ENCODE measurements at regions not wholly inside any gene's neighbourhood (a gene's known extent, or its start where the extent isn't known, plus 50 kb on each side); places are given as distances from the start of the nearest gene placed in this dataset.

- no peak for TF ChIP-seq CTCF (IDR thresholded peaks at IDR 0.05; ENCODE audit: low read depth, low read length)
- Histone ChIP-seq H3K36me3 (no peaks in the 10 kb centered on the region), H3K9me3 (no peaks in the 10 kb centered on the region), H3K4me1 (no peaks in the 10 kb centered on the region), H3K27me3 (no peaks in the 10 kb centered on the region), H3K4me3 (ENCODE audit: low read depth, low read length) (no peak overlapping the region)
- no peak for DNase-seq
Measured at GRCh38 chr7:156590212-156590611, 50.4 kb upstream of the RNF32 start.

GRCh38 chr7:156589808-156590207 lies 50.8 kb upstream of the RNF32 start:
- H3K36me3 ChIP-seq = no peaks in the 10 kb centered on the region
- H3K9me3 ChIP-seq = no peaks in the 10 kb centered on the region
- H3K4me1 ChIP-seq = no peaks in the 10 kb centered on the region
- H3K4me3 ChIP-seq (ENCODE audit: low read depth, low read length) = no peak overlapping the region
- DNase-seq = no peak
- no peaks in the 10 kb centered on the region for H3K27me3 ChIP-seq
- TF ChIP-seq CTCF (IDR thresholded peaks at IDR 0.05; ENCODE audit: low read depth, low read length) = no peak

- TF ChIP-seq CTCF (IDR thresholded peaks at IDR 0.05; ENCODE audit: low read depth, low read length) = no peak
- H3K4me1 ChIP-seq = no peaks in the 10 kb centered on the region
- no peaks in the 10 kb centered on the region for H3K9me3 ChIP-seq
- no peaks in the 10 kb centered on the region for H3K36me3 ChIP-seq
- no peak for DNase-seq
- no peak overlapping the region for H3K4me3 ChIP-seq (ENCODE audit: low read depth, low read length)
- H3K27me3 ChIP-seq = no peaks in the 10 kb centered on the region
Measured at GRCh38 chr7:156585926-156586325, 54.6 kb upstream of the RNF32 start.

GRCh38 chr7:156585025-156585648 lies 55.4 kb upstream of the RNF32 start:
- Histone ChIP-seq H3K9me3 (no peaks in the 10 kb centered on the region), H3K4me1 (no peaks in the 10 kb centered on the region), H3K4me3 (ENCODE audit: low read depth, low read length) (no peak overlapping the region), H3K27me3 (no peaks in the 10 kb centered on the region), H3K36me3 (no peaks in the 10 kb centered on the region)
- no peak for DNase-seq
- no peak for TF ChIP-seq CTCF (IDR thresholded peaks at IDR 0.05; ENCODE audit: low read depth, low read length)

GRCh38 chr7:156582591-156583123 lies 57.9 kb upstream of the RNF32 start:
- H3K4me1 ChIP-seq = no peaks in the 10 kb centered on the region
- DNase-seq = no peak
- no peaks in the 10 kb centered on the region for H3K27me3 ChIP-seq
- no peak overlapping the region for H3K4me3 ChIP-seq (ENCODE audit: low read depth, low read length)
- no peaks in the 10 kb centered on the region for H3K9me3 ChIP-seq
- H3K36me3 ChIP-seq = no peaks in the 10 kb centered on the region
- TF ChIP-seq CTCF (IDR thresholded peaks at IDR 0.05; ENCODE audit: low read depth, low read length) = no peak

- no peaks in the 10 kb centered on the region; the same call in 1 of the 2 replicates for H3K27me3 ChIP-seq
- H3K36me3 ChIP-seq = no peaks in the 10 kb centered on the region
- TF ChIP-seq CTCF (IDR thresholded peaks at IDR 0.05; ENCODE audit: low read depth, low read length) = no peak
- no peaks in the 10 kb centered on the region for H3K9me3 ChIP-seq
- H3K4me3 ChIP-seq (ENCODE audit: low read depth, low read length) = no peak overlapping the region
- no peaks in the 10 kb centered on the region for H3K4me1 ChIP-seq
- no peak for DNase-seq
Measured at GRCh38 chr7:156580036-156580435, 60.5 kb upstream of the RNF32 start.
